MG63 (cell line): ENCODE measurements at regions not wholly inside any gene's neighbourhood (a gene's known extent, or its start where the extent isn't known, plus 50 kb on each side); places are given as distances from the start of the nearest gene placed in this dataset.

ENCODE experiments used
- DNase-seq: peaks from one replicate; pipeline ENCODE4 v3.0.0-alpha.2; 2020
- H3K27me3 ChIP-seq: fragments of 250-450 bp; sonication (Bioruptor Pico); 2 replicates; pipeline ENCODE4 v1.5.1; 2020; ENCODE audit warnings: mild to moderate bottlenecking, moderate library complexity
- H3K36me3 ChIP-seq: fragments of 250-450 bp; sonication (Bioruptor Pico); 2 replicates; pipeline ENCODE4 v1.5.1; 2020; ENCODE audit warnings: mild to moderate bottlenecking, moderate library complexity
- H3K4me3 ChIP-seq: fragments of 250-450 bp; sonication (Bioruptor Pico); 2 replicates; pipeline ENCODE4 v1.5.1; 2020; ENCODE audit warnings: mild to moderate bottlenecking, moderate library complexity
- H3K9me3 ChIP-seq: fragments of 250-450 bp; sonication (Bioruptor Pico); 2 replicates; pipeline ENCODE4 v1.5.1; 2020; ENCODE audit warnings: mild to moderate bottlenecking, moderate library complexity

DNA sequence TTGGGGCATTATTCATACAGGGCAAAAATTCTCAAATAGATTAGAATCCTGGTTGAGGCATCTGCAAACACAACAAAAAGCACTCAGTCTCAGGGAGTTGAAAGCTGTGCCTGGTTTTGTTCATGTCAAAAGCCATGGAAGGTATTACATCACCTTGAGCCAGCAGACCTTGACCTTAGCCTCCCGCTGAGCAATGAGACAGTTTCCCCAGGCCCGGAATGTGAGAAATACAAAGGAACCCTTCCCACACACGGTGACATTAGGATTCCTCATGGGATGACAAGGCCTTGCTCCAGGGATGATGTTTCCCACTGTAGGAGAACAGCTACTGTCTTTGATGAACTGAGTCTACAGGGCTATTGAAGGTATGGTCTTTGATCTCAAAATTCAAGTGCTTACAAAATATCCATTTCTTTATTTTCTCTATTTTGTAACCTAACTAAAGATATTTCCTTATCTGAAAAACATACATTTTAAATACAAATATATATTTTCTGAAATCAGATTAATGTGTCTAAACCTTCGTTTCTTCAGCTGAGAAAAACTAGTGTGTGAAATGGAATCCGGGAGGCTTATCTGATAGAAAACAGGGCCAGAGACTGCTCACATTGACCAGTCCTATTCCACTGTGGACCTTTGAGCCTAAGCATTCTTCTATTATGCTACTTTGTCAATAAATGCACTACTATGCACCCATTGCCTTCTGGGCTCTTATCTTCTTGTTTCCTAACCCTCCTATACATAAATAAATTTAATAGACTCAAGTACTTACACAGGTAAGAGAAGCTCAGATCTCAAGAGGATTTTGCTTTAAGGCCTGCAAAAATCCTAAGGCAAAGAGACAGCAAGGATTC lies 298.2 kb downstream of the KBTBD8 start:
- H3K36me3 ChIP-seq = no peaks in the 10 kb centered on the region
- no peaks in the 10 kb centered on the region for H3K9me3 ChIP-seq
- no peak overlapping the region for H3K4me3 ChIP-seq
- H3K27me3 ChIP-seq = no peaks in the 10 kb centered on the region
- DNase-seq = no peak

DNA sequence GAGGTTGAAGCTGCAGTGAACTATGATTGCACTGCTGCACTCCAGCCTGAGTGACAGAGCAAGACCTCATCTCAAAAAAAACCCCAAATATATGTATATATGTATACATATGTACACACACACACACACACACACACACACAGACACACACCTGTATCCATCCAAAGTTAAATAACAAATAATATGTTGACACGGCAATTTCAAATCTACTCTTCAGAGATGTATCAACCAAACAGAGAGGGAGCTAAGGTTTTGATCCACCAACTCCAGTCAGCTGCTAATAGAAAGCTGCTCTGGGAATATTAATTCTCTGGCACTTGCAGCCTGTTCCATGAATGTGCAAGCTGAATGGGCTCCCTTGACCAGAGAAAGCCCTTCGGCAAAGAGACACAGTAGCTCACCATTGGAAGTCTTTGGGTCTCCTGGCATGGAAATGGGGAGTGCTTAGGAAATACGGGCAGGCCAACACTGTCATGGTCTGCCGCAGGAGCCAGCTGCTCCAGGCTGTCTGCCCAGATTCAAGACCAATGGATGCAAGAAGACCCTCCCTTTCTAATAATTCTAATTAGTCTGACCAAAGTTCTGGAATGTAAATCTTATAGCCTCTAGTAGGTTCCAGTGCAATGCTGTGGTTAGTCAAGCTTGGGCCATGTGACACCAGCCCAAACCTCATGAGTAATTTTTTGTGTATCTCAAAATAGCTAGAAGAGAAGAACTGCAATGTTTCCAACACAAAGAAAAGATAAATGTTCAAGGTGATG lies 299.8 kb downstream of the KBTBD8 start:
- Histone ChIP-seq H3K27me3 (no peaks in the 10 kb centered on the region), H3K36me3 (no peaks in the 10 kb centered on the region), H3K9me3 (no peaks in the 10 kb centered on the region), H3K4me3 (no peak overlapping the region)
- DNase-seq = no peak

DNA sequence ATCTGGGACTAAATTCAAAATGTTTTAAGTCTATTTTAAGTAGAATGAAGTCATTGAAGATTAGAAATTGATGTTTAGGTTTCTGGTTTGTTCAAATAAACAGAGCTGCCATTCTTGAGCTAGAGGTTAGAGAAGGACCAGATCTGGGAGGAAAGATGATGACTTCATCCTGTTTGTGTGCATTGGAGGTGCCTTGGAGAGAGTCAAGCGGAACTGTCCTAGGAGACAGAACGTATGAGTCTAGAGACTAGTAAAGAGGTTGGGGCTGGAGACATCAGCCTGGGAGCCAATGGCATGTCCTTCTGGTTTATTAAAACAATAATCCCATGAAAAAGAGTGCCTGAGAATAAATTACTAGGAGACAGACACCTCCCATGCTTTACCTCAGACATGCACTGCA lies 303.4 kb downstream of the KBTBD8 start:
- H3K36me3 ChIP-seq = no peaks in the 10 kb centered on the region
- H3K4me3 ChIP-seq = no peak overlapping the region
- DNase-seq = no peak
- H3K9me3 ChIP-seq = no peaks in the 10 kb centered on the region
- no peaks in the 10 kb centered on the region for H3K27me3 ChIP-seq

DNA sequence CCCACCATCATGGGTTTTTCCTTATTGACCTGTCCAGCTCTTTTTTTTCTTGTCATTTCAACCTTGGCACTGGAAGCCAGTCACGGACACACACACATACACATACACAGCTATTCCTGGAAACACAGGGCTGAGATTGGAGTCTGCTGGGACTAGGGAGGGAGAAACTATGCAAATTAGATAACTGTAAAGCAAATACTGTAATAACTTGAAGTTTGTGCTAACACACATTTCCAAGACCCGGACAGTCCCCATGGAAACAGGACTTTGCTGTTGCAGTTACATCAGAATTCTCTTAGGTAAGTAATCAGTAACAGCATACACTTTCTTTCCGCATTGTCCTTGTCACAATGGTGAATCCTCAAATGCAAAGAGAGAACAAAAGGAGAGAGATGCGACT lies 304.4 kb downstream of the KBTBD8 start:
- no peaks in the 10 kb centered on the region for H3K27me3 ChIP-seq
- DNase-seq = no peak
- H3K4me3 ChIP-seq = no peak overlapping the region
- H3K36me3 ChIP-seq = no peaks in the 10 kb centered on the region
- no peaks in the 10 kb centered on the region for H3K9me3 ChIP-seq

DNA sequence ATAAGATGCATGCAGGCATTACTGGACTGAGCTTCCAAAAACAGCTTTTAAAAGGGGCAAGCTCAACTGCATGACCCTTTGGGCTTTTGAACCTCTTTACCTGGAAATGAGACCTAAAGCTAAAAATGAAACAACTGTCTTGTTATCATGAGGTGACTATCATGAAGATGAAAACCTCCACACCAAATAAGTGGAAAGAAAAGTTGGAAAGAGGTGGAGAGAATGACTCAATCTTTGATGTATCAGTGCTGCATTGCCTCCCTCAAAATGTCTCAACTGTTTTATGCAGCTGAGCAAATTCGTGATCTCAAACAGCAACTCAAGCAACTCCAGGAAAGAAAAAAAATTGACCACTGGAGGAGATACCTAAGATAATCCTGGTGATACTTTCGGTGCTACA lies 307.1 kb downstream of the KBTBD8 start:
- DNase-seq = no peak
- no peaks in the 10 kb centered on the region for H3K36me3 ChIP-seq
- H3K9me3 ChIP-seq = no peaks in the 10 kb centered on the region
- H3K27me3 ChIP-seq = no peaks in the 10 kb centered on the region
- H3K4me3 ChIP-seq = no peak overlapping the region

DNA sequence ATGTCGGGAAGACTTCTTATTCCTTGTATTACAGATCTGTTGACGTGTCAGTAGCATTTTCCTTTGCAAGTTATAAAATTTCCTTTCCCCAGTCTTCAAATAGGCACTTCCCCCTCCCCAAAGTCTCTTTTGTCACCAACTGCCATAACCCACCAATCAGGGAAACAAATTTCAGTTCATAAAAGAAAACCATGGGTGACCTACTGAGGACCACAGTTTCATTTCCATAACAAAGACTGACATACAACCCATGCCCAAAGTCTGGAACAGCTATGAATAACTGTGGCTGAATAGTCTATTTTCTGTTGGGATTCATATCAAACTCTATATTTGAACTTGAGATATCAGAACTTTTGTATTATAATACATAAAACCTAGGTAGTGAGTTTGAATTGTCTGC lies 307.8 kb downstream of the KBTBD8 start:
- Histone ChIP-seq H3K27me3 (no peaks in the 10 kb centered on the region), H3K9me3 (no peaks in the 10 kb centered on the region), H3K36me3 (no peaks in the 10 kb centered on the region), H3K4me3 (no peak overlapping the region)
- DNase-seq = no peak

DNA sequence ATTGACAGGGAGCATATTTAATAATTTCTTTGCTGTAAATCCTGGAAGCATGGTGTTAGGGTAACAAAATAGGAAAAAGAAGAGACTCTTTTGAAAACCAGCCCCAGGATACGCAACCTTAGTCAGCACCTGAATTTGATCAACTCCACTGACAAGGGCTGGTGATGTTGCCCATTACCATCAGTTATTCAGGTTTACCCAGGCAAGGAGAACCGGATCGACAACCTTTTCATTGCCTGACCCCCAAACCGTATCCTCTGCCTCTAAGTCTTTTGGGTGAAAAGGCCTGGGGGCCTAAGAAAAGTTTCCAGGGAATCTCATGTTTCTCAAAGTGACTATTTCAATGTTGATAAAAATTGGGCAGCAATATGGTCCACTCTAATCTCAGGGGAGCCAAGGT lies 313.3 kb downstream of the KBTBD8 start:
- no peaks in the 10 kb centered on the region for H3K27me3 ChIP-seq
- no peak overlapping the region for H3K4me3 ChIP-seq
- H3K36me3 ChIP-seq = no peaks in the 10 kb centered on the region
- no peak for DNase-seq
- no peaks in the 10 kb centered on the region for H3K9me3 ChIP-seq

DNA sequence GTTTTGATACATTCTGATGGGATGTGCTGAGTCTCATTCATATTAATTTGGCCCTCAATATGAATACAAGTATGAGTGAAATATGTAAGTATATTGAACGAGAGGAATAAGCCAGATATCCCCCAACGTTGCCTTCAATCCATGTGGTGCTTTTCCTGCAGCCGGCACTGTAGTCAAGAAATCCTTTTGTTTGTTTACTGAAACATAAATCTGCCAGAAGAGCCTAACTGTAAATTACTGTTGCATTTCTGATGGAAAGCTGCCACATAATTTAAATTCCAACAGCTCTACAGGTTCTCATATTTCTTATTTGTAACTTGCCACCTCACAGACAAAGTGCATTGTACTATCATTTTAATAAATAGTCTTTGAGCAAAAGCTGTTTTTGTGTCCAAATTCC lies 314.0 kb downstream of the KBTBD8 start:
- no peaks in the 10 kb centered on the region for H3K36me3 ChIP-seq
- H3K27me3 ChIP-seq = no peaks in the 10 kb centered on the region
- no peak overlapping the region for H3K4me3 ChIP-seq

DNA sequence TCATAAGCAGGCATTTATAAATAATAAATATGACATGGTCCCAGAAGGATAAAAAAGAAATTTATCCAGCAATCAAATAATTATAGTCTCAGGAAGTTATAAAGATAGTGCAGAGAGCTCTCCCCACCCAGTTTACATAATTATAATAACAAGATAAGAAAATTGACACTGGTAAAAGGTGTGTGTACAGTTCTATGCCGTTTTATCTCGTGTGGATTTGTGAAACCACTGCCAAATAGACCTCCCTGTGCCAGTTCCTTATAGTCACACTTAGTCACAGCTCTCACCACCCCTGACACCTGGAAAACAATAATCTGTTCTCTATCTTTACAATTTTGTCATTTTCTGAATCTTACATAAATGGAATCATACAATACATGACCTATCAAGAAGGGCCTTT lies 320.1 kb downstream of the KBTBD8 start:
- H3K4me3 ChIP-seq = no peak overlapping the region
- no peak for DNase-seq
- no peaks in the 10 kb centered on the region for H3K27me3 ChIP-seq
- no peaks in the 10 kb centered on the region for H3K9me3 ChIP-seq
- H3K36me3 ChIP-seq = no peaks in the 10 kb centered on the region

More for the DNA sequence above, 314.0 kb downstream of the KBTBD8 start:
- H3K9me3 ChIP-seq = no peaks in the 10 kb centered on the region
- no peak for DNase-seq

DNA sequence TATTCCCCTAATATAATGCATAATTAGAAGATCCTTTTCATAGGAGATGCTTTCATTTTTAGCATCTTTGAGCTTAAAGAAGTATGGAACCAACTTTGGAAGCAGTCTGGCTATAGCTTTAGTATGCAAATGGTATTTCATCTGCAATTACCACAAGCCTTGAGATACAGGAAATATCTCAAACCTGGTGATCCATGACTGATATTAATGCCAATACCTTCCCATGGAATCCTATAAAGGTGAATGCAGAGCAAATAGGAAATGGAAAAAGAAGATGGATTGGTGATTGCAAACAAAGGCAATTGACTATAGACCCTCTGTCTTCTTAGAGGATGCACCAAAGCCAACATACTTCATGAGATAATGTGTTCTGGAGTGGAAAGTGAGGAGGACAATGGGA lies 326.4 kb downstream of the KBTBD8 start:
- no peak for DNase-seq
- no peaks in the 10 kb centered on the region for H3K36me3 ChIP-seq
- H3K9me3 ChIP-seq = no peaks in the 10 kb centered on the region
- H3K4me3 ChIP-seq = no peak overlapping the region
- H3K27me3 ChIP-seq = no peaks in the 10 kb centered on the region
